H1 (cell line): ENCODE measurements at regions not wholly inside any gene's neighbourhood (a gene's known extent, or its start where the extent isn't known, plus 50 kb on each side); places are given as distances from the start of the nearest gene placed in this dataset.

ENCODE experiments used
- CTCF ChIA-PET: fragments of 300-600 bp; sonication (Branson Sonifier 250); formaldehyde crosslinking; loops from one replicate; lab custom pipeline; 2021; ENCODE audit not compliant: partially characterized antibody; lab: Charles Lee
- POLR2A ChIA-PET: fragments of 300-600 bp; sonication (Branson Sonifier 250); formaldehyde crosslinking; loops from one replicate; lab custom pipeline; 2021; ENCODE audit warnings: inconsistent platforms; ENCODE audit not compliant: partially characterized antibody; lab: Charles Lee
- DNase-seq, 2 experiments: peaks; one replicate each; pipeline versions ENCODE4 v3.0.0 to v3.0.0-alpha.2; 2010 to 2022; ENCODE audit warnings: low spot score in 2 of 2, low read depth in 1 of 2, mixed read lengths in 1 of 2
- FAIRE-seq: peaks from 2 replicates; lab custom pipeline; 2011; peaks lifted over from hg19 to GRCh38; lab: Jason Lieb, UNC
- H2AFZ ChIP-seq: 2 replicates; pipeline ENCODE4 v1.8.1; 2012; ENCODE audit warnings: low read length, inconsistent platforms
- H2AK5ac ChIP-seq: 2 replicates; pipeline ENCODE4 v1.6.1; 2013; ENCODE audit warnings: low read depth, low read length
- H2BK120ac ChIP-seq: replicated peaks from 2 replicates; pipeline ENCODE3; 2013; ENCODE audit warnings: low read depth, low read length, inconsistent platforms
- H2BK12ac ChIP-seq: 2 replicates; pipeline ENCODE4 v1.6.1; 2013; ENCODE audit warnings: low read depth, low read length
- H2BK15ac ChIP-seq: 2 replicates; pipeline ENCODE4 v1.6.1; 2013; ENCODE audit warnings: low read length
- H2BK20ac ChIP-seq: 2 replicates; pipeline ENCODE4 v1.6.1; 2013; ENCODE audit warnings: low read length
- H2BK5ac ChIP-seq: 2 replicates; pipeline ENCODE4 v1.6.1; 2013; ENCODE audit warnings: low read depth, low read length
- H3K14ac ChIP-seq: 2 replicates; pipeline ENCODE4 v1.6.1; 2013; ENCODE audit warnings: inconsistent platforms; ENCODE audit not compliant: insufficient read length
- H3K18ac ChIP-seq: 2 replicates; pipeline ENCODE4 v1.6.1; 2013; ENCODE audit warnings: low read length; ENCODE audit errors: extremely low read depth
- H3K23ac ChIP-seq: 2 replicates; pipeline ENCODE4 v1.6.1; 2013; ENCODE audit warnings: inconsistent platforms; ENCODE audit not compliant: insufficient read length
- H3K23me2 ChIP-seq: 2 replicates; pipeline ENCODE4 v1.6.1; 2013; ENCODE audit warnings: low read depth, low read length
- H3K27ac ChIP-seq: 2 replicates; pipeline ENCODE4 v1.6.1; 2011; ENCODE audit warnings: low read depth, low read length, inconsistent platforms
- H3K27me3 ChIP-seq, 4 experiments: replicated peaks in 1 of 4; 1 replicate in 1 of 4; 2 replicates in 3 of 4; pipeline versions ENCODE4 v1.6.1 to v1.8.1; 2011 to 2013; ENCODE audit warnings: low read length in 3 of 4, mild to moderate bottlenecking in 3 of 4, inconsistent platforms in 2 of 4, mixed read lengths in 2 of 4, moderate library complexity in 1 of 4; ENCODE audit not compliant: control insufficient read depth in 3 of 4, insufficient read depth in 3 of 4; ENCODE audit errors: extremely low read depth in 1 of 4
- H3K36me3 ChIP-seq, 4 experiments: 2 replicates each; pipeline versions ENCODE4 v1.6.1 to v1.8.1; 2011 to 2013; ENCODE audit warnings: mild to moderate bottlenecking in 4 of 4, low read length in 3 of 4, moderate library complexity in 2 of 4, control low read depth in 1 of 4, inconsistent platforms in 1 of 4; ENCODE audit not compliant: insufficient read depth in 4 of 4, control insufficient read depth in 2 of 4
- H3K4ac ChIP-seq: replicated peaks from 2 replicates; pipeline ENCODE3; 2013; ENCODE audit warnings: low read length, low read depth, mixed read lengths, inconsistent platforms; ENCODE audit not compliant: insufficient read length
- H3K4me1 ChIP-seq, 4 experiments: replicated peaks in 1 of 4; 1 replicate in 1 of 4; 2 replicates in 3 of 4; pipeline versions ENCODE4 v1.6.1 to v1.8.1; 2011 to 2013; ENCODE audit warnings: low read length in 3 of 4, inconsistent platforms in 2 of 4, mixed read lengths in 1 of 4; ENCODE audit not compliant: insufficient read depth in 4 of 4, control insufficient read depth in 3 of 4
- H3K4me2 ChIP-seq, 2 experiments: 2 replicates each; pipeline versions ENCODE4 v1.6.1 to v1.8.1; 2011 to 2013; ENCODE audit warnings: low read depth in 2 of 2, low read length in 2 of 2, control low read depth in 1 of 2, inconsistent platforms in 1 of 2, mild to moderate bottlenecking in 1 of 2; ENCODE audit not compliant: insufficient read depth in 1 of 2
- H3K4me3 ChIP-seq, 4 experiments: fragments of 200-600, 300-600 bp in 1 of 4; sonication (generic), shearing (Covaris generic), sonication (Bioruptor Twin) in 1 of 4; 2 replicates each; pipeline versions ENCODE4 v1.5.1 to v1.8.1; 2011 to 2016; ENCODE audit warnings: low read length in 4 of 4, low read depth in 3 of 4, control low read depth in 2 of 4, inconsistent platforms in 2 of 4, mild to moderate bottlenecking in 2 of 4, mixed read lengths in 1 of 4, moderate library complexity in 1 of 4; ENCODE audit not compliant: insufficient read depth in 2 of 4; ENCODE audit errors: extremely low read depth in 1 of 4
- H3K56ac ChIP-seq: replicated peaks from 2 replicates; pipeline ENCODE3; 2013; ENCODE audit warnings: low read depth, mild to moderate bottlenecking, mixed read lengths, low read length, inconsistent platforms; ENCODE audit not compliant: insufficient read length
- H3K79me1 ChIP-seq: 2 replicates; pipeline ENCODE4 v1.6.1; 2013; ENCODE audit warnings: low read depth, low read length, control low read depth
- H3K79me2 ChIP-seq, 2 experiments: 2 replicates each; pipeline versions ENCODE4 v1.6.1 to v1.8.1; 2012 to 2013; ENCODE audit warnings: low read length in 2 of 2, mild to moderate bottlenecking in 2 of 2, inconsistent platforms in 1 of 2; ENCODE audit not compliant: insufficient read depth in 2 of 2, control insufficient read depth in 1 of 2
- H3K9ac ChIP-seq, 4 experiments: replicated peaks in 1 of 4; 1 replicate in 1 of 4; 2 replicates in 3 of 4; pipeline versions ENCODE4 v1.6.1 to v1.8.1; 2011 to 2013; ENCODE audit warnings: low read depth in 3 of 4, low read length in 3 of 4, control low read depth in 2 of 4, mild to moderate bottlenecking in 2 of 4, moderate library complexity in 2 of 4, inconsistent platforms in 1 of 4; ENCODE audit errors: extremely low read depth in 1 of 4
- H3K9me3 ChIP-seq, 2 experiments: 2 replicates each; pipeline versions ENCODE4 v1.6.1 to v1.8.1; 2012 to 2013; ENCODE audit warnings: mild to moderate bottlenecking in 2 of 2, moderate library complexity in 2 of 2, control low read depth in 1 of 2, inconsistent platforms in 1 of 2, low read depth in 1 of 2, low read length in 1 of 2, mixed read lengths in 1 of 2; ENCODE audit not compliant: insufficient read depth in 2 of 2
- H4K20me1 ChIP-seq, 2 experiments: replicated peaks in 1 of 2; 2 replicates each; pipeline versions ENCODE3 to v1.8.1; 2011 to 2013; ENCODE audit warnings: inconsistent platforms in 2 of 2, low read length in 2 of 2, mild to moderate bottlenecking in 1 of 2; ENCODE audit not compliant: insufficient read depth in 2 of 2, control insufficient read depth in 1 of 2
- H4K5ac ChIP-seq: 2 replicates; pipeline ENCODE4 v1.6.1; 2013; ENCODE audit warnings: low read length, low read depth, mixed read lengths, inconsistent platforms; ENCODE audit not compliant: insufficient read length
- H4K8ac ChIP-seq: 2 replicates; pipeline ENCODE4 v1.8.0; 2013; ENCODE audit warnings: mild to moderate bottlenecking, moderate library complexity, low read length, inconsistent platforms; ENCODE audit not compliant: insufficient read depth; ENCODE audit errors: extremely low read depth
- H4K91ac ChIP-seq: replicated peaks from 2 replicates; pipeline ENCODE3; 2013; ENCODE audit warnings: low read length, mixed read lengths, inconsistent platforms; ENCODE audit not compliant: insufficient read length
- CTCF ChIP-seq, 3 experiments: IDR thresholded peaks; 1 replicate in 2 of 3; 2 replicates in 1 of 3; pipeline versions ENCODE4 v1.5.1 to v1.6.1; 2011; ENCODE audit warnings: low read length in 3 of 3, mild to moderate bottlenecking in 3 of 3, inconsistent platforms in 2 of 3, low read depth in 1 of 3, moderate library complexity in 1 of 3; ENCODE audit not compliant: insufficient read depth in 1 of 3; ENCODE audit errors: control extremely low read depth in 1 of 3
- EZH2 ChIP-seq: fragments of 200-600 bp; sonication (generic); IDR thresholded peaks from 2 replicates; pipeline ENCODE4 v1.7.1; 2012; ENCODE audit warnings: low read depth, mild to moderate bottlenecking, moderate library complexity, low read length, inconsistent platforms; ENCODE audit not compliant: severe bottlenecking
- RNF2 ChIP-seq: fragments of 200-900, 300-1000 bp; sonication (generic); IDR thresholded peaks from 2 replicates; pipeline ENCODE4 v1.7.1; 2016; ENCODE audit warnings: borderline replicate concordance, low read depth, mild to moderate bottlenecking, antibody characterized with exemption, low read length; ENCODE audit not compliant: poor library complexity, severe bottlenecking; ENCODE audit errors: missing control alignments
- SAP30 ChIP-seq: fragments of 300-600 bp; sonication (generic); IDR thresholded peaks from 2 replicates; pipeline ENCODE4 v1.7.1; 2012; ENCODE audit warnings: low read length, moderate library complexity, mild to moderate bottlenecking, inconsistent platforms; ENCODE audit not compliant: insufficient read depth, insufficient replicate concordance
- WGBS, 2 experiments: shearing (Covaris generic) in 1 of 2; methylation state at CpG; one replicate each; pipeline versions ENCODE4 v1.1.6 to v1.1.7; 2013 to 2015; ENCODE audit warnings: low lambda C conversion rate in 2 of 2, mixed read lengths in 2 of 2, inconsistent platforms in 1 of 2, low coverage in 1 of 2, missing lambda C conversion rate in 1 of 2; ENCODE audit not compliant: insufficient replicate concordance in 2 of 2, insufficient coverage in 1 of 2, insufficient read length in 1 of 2; ENCODE audit errors: extremely low coverage in 1 of 2, missing lambda C conversion rate in 1 of 2; 5-methylcytosine and 5-hydroxymethylcytosine counted together

GRCh38 chr14:98688446-98688845 is 583.6 kb downstream of the BCL11B start:
- CTCF ChIA-PET: interaction anchor here (0.6 kb wide), 1 partner anchor 774 kb away, joined by 3 read pairs; no protein-coding TSS in a partner anchor
- no peak overlapping the region for H3K56ac ChIP-seq
- no peak for FAIRE-seq

More at GRCh38 chr14:98688446-98688845, 583.6 kb downstream of the BCL11B start:
- no peak overlapping the region for H4K91ac ChIP-seq
- no peaks in the 10 kb centered on the region for H3K23me2 ChIP-seq
- H2BK15ac ChIP-seq: no peak overlapping the region
- no peaks in the 10 kb centered on the region for H3K79me1 ChIP-seq
- no peak overlapping the region for H2BK120ac ChIP-seq
- TF ChIP-seq RNF2: no peak
- TF ChIP-seq EZH2: no peak
- no peak for TF ChIP-seq CTCF (IDR thresholded peaks at IDR 0.05; ENCODE audit: control extremely low read depth in 1 of 3, insufficient read depth in 1 of 3, low read depth in 1 of 3, low read length in 3 of 3)
- no peak for TF ChIP-seq SAP30
- H3K23ac ChIP-seq: no peak overlapping the region
- H3K36me3 ChIP-seq: no peaks in the 10 kb centered on the region
- no peaks in the 10 kb centered on the region for H4K20me1 ChIP-seq
- H2AFZ ChIP-seq: no peak overlapping the region
- WGBS, 2 experiments: 87% methylated on average over 3 of the region's 3 CpGs; no CpG with 5 or more reads in 1 of the 2 experiments
- no peak overlapping the region for H2AK5ac ChIP-seq
- H2BK5ac ChIP-seq: no peak overlapping the region
- no peak overlapping the region for H3K4ac ChIP-seq
- H3K18ac ChIP-seq: no peak overlapping the region
- H3K4me2 ChIP-seq: no peak overlapping the region
- H3K9me3 ChIP-seq: no peaks in the 10 kb centered on the region
- H3K14ac ChIP-seq: no peak overlapping the region
- no peak overlapping the region for H3K9ac ChIP-seq
- H4K8ac ChIP-seq: no peak overlapping the region
- H3K27me3 ChIP-seq: no peaks in the 10 kb centered on the region
- H2BK20ac ChIP-seq: no peak overlapping the region
- H3K4me3 ChIP-seq: no peak overlapping the region
- H3K79me2 ChIP-seq: no peaks in the 10 kb centered on the region
- no peak overlapping the region for H4K5ac ChIP-seq
- H3K4me1 ChIP-seq: no peaks in the 10 kb centered on the region
- no peak for DNase-seq
- POLR2A ChIA-PET: no interaction called here
- H2BK12ac ChIP-seq: no peak overlapping the region
- no peak overlapping the region for H3K27ac ChIP-seq
